ENCODE measurements at regions not wholly inside any gene's neighbourhood (a gene's known extent, or its start where the extent isn't known, plus 50 kb on each side); places are given as distances from the start of the nearest gene placed in this dataset.
A peak's percentile ranks its signal among the peaks of the same experiment; 100 is the strongest.

DNA sequence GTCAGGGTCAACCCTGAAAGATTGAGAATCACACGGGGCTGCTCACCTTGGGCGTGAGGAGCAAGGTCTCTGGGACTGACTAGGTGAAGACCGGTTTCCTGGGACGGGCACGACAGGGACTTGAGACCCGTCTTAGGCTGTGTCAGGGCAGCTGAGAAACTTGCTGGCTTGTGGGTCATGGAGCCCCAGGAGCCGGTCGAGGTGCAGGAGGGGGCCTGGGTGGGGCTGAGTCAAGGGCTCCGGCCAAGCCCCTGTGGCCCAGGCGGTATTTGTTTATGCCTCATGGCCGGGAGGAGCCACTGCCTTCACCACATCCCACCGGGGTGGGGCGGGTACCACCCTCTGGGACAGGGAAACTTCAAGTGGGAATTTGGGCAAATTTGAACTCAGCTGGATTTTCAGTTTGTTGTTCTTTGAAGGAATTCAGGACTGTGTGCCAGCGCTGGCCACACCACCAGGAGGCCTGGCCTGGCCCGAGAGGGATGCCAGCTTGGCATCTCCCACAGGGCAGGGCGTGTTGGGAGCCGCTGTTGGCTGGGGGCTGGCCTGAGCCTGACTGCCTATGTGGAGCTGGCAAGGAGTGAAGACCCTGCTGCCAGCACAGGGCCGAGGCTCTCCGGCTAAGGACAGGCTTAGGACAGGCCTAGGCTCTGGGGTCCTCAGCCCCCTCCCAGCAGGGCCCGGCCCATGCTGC is 116.1 kb downstream of the METRNL start:
- Mint-ChIP-seq H3K9me3 (no peaks in the 10 kb centered on the region), H3K36me3 (no peaks in the 10 kb centered on the region), H3K27ac (peak overlapping the region in 1 of 2 donors; percentile 57), H3K4me3 (peak overlapping the region; percentile 32), H3K27me3 (no peaks in the 10 kb centered on the region), H3K4me1 (ENCODE audit: low read depth in 2 of 2) (peaks cover 29 to 49% of the 10 kb centered on the region in 2 donors)
- DNase-seq (ENCODE audit: low spot score) (peak; percentile 61), ATAC-seq (no peak)

DNA sequence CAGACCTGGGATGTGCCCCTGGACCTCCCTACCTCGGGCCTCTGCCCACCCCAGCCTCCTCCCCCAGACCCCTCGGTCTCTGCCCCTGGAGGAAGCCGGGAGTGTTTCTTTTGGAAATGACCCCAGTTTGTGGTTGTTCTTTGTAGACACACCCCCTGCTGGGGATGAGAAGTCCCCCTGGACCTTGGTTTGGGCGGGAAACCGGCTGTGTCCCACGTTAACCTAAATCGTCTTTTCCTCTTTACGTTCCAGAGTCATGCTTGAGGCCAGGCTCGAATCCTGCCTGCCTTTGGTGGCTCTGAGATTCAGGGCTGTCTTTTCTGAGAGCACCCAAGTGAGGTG is 116.6 kb downstream of the METRNL start:
- Mint-ChIP-seq H3K4me3 (no peak overlapping the region), H3K27ac (peak overlapping the region; percentile 49 to 63), H3K36me3 (no peaks in the 10 kb centered on the region), H3K27me3 (no peaks in the 10 kb centered on the region), H3K4me1 (ENCODE audit: low read depth in 2 of 2) (peaks cover 29 to 50% of the 10 kb centered on the region in 2 donors), H3K9me3 (no peaks in the 10 kb centered on the region)
- DNase-seq (ENCODE audit: low spot score): no peak
- ATAC-seq: no peak

DNA sequence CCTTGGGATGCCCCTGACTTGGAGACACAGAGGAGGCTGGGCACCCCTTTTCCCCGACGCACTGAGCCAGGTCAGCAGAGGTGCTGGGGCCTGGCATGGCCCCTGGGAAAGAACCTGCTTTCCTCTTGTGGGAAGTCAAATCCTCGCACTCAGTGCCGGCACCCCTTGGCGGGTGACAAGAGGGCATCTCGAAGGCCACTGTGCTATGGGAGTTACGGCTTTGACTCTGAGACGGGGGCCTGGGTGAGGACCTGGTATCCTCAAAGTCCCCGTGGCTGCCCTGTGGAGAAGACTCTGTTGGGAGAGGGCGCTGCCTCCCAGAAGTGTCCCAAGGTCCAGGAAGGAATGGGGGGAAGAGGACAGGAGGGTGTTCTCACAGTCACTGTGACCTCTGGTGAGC is 117.0 kb downstream of the METRNL start:
- Mint-ChIP-seq H3K36me3 (no peaks in the 10 kb centered on the region), H3K9me3 (no peaks in the 10 kb centered on the region), H3K27ac (peak overlapping the region; percentile 49 to 63), H3K4me1 (ENCODE audit: low read depth in 2 of 2) (peaks cover 31 to 50% of the 10 kb centered on the region in 2 donors), H3K27me3 (no peaks in the 10 kb centered on the region), H3K4me3 (no peak overlapping the region)
- no peak for ATAC-seq
- peak; percentile 59 for DNase-seq (ENCODE audit: low spot score)

DNA sequence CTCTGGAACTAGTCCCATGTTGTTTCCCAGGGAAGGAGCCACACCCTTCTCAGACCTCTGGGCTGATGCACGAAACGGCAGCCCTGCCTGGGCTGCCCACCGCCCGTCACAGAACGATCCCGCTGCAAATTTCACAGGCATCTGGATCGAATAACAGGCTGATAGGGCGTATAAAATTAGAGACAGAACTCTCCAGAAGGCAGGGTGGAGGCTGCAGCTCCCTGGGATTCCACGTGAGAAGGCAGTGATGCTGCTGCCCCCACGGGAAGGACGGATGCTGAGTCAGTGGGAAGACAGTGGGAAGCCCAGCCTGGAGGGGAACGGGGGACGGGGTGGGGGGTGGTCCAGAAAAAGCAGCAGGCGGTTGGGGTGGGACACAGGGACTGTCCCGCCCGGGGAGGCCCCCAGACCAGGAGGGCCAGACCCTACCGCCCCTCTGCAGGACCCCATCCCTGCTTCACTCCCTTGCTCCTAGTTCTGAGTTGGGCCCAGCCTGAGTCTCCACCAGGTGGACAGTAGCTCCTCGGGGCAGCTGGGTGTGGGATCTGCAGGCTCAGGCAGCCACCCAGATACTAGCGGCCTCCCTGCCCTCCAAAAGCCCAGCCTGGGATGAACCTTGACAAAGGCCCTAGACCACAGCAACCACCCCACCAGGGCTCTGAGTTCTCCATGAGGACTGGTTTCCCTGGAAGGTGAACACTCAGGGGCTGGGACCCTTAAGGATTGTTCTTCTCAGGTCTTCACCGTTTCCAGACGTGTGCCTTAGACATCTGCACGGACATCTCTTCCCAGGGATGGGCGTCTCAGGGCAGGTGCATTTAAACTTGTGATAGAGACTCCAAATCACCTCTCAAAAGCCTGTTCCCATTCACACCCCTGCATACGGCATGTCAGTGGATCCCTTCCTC is 117.8 kb downstream of the METRNL start:
- no peak for ATAC-seq
- H3K36me3 Mint-ChIP-seq: no peaks in the 10 kb centered on the region
- H3K27ac Mint-ChIP-seq: peak overlapping the region; percentile 49 to 100
- peaks cover 39 to 54% of the 10 kb centered on the region in 2 donors for H3K4me1 Mint-ChIP-seq (ENCODE audit: low read depth in 2 of 2)
- peak; percentile 56 for DNase-seq (ENCODE audit: low spot score)
- no peaks in the 10 kb centered on the region for H3K9me3 Mint-ChIP-seq
- no peaks in the 10 kb centered on the region for H3K27me3 Mint-ChIP-seq
- no peak overlapping the region for H3K4me3 Mint-ChIP-seq

DNA sequence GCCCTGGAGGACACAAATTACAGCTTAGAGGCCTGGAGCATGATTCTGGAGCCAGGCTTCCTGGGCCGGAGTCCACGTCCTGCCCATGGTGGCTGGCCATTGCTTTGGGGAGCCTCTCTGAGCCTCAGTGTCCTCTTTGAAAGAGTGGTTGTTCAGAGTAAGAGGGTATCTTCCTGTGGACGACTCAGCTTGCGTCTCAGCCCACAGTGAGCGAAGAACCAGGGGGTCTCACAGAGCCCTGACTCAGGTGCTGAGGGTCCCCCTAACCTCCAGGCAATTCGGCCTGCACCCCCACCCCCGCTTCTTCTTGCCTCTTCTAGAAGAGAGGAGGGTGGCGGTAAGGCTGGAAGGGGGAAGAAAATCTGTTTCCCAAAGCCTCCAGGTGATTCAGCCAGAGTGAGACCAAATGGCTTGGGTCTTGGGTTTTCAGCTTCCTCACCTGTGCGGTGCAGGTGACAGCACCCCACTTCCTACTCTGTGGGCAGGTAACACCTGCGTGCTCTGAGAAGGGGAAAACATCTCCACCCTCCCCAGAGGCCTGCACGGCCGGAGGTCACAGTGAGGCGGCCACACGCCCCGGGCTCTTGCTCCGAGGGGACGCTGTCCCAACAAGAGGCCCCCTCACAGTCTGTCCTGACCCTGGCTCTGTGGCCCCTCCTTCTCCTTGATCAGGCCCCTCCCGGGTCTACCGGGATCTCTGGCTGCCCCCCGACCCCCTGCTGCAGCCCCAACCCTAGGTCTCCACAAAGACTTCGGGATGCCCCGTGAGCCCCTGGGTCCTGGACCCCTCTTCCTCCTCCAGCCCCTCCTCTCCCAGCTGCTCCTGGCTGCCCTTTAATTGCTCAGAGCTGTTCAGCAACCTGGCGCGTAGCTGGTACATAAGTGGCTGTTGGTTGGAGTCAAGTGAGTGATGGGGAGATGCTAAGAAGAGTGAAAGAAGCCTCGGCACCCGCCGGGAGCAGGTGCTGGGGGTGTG is 119.2 kb downstream of the METRNL start:
- peak overlapping the region; percentile 99 to 100 for H3K27ac Mint-ChIP-seq
- H3K4me3 Mint-ChIP-seq: peak overlapping the region; percentile 87
- DNase-seq (ENCODE audit: low spot score): peak; percentile 59
- H3K36me3 Mint-ChIP-seq: no peaks in the 10 kb centered on the region
- no peak for ATAC-seq
- no peaks in the 10 kb centered on the region for H3K27me3 Mint-ChIP-seq
- H3K9me3 Mint-ChIP-seq: no peaks in the 10 kb centered on the region
- H3K4me1 Mint-ChIP-seq (ENCODE audit: low read depth in 2 of 2): peaks cover 52 to 64% of the 10 kb centered on the region in 2 donors

DNA sequence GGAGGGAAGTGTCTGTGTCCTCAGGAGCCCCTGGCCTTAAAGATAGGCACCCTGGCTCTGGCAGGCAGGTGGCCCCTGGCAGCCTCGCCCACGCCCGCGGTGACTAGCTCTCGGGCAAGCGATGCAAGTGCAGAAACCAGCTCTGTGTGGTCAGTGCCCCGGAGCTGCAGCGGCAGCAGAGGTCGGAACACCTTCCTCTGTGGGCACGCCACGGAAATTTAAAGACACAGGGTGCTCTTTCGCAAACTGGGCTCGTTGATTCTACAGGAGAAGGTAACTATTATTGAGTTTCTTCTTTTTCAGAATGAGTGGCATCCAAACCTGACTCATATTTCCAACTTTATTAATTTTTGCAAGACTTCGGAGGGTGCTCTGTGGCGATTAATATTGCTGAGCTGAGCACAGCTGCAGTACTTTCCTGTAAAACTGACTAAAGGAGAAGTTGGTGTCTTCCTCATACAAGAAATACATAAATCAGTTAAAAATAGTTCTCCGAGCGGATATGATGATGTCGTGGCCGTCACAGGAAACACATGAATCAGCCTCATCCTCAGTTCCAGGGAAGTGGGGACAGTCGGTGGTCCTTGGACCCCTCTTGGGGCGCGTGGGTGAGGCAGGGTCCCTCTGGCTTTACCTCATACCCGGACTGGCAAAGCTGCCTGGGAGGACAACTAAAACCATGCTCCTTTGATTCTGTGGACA is 120.2 kb downstream of the METRNL start:
- Mint-ChIP-seq H3K27ac (peak overlapping the region; percentile 99 to 100), H3K9me3 (no peaks in the 10 kb centered on the region), H3K27me3 (no peaks in the 10 kb centered on the region), H3K36me3 (no peaks in the 10 kb centered on the region), H3K4me1 (ENCODE audit: low read depth in 2 of 2) (peaks cover 58 to 69% of the 10 kb centered on the region in 2 donors), H3K4me3 (peak overlapping the region; percentile 87)
- DNase-seq (ENCODE audit: low spot score) (peak; percentile 90), ATAC-seq (peak; percentile 50 to 59)

DNA sequence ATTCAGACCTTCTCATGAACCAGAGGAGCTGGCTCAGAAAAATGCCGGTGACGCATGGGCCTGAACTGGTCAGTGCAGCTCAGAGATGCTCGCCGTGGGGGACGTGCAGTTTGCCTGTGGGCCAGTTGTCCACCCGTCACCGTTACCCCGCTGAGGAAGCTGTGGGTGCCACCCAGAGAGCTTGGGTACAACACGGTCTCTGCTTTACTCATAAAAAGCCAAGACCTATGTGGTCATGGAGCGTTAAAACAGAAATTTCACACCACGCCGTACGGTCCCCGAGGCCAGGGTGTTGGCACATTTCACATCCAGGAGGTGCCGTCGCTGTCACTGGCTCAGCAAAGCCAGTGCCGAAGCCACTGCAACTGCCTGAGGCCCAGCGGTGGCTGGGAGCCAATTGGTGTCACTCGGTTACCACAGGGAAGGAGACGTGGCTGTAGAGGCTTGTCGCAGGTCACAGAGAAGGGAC is 120.9 kb downstream of the METRNL start:
- DNase-seq (ENCODE audit: low spot score) (peak; percentile 97), ATAC-seq (peak; percentile 86 to 90)
- no peaks in the 10 kb centered on the region for H3K27me3 Mint-ChIP-seq
- H3K27ac Mint-ChIP-seq: peak overlapping the region; percentile 99 to 100
- peaks cover 59 to 66% of the 10 kb centered on the region in 2 donors for H3K4me1 Mint-ChIP-seq (ENCODE audit: low read depth in 2 of 2)
- no peaks in the 10 kb centered on the region for H3K9me3 Mint-ChIP-seq
- H3K4me3 Mint-ChIP-seq: peak overlapping the region; percentile 87
- no peaks in the 10 kb centered on the region for H3K36me3 Mint-ChIP-seq

DNA sequence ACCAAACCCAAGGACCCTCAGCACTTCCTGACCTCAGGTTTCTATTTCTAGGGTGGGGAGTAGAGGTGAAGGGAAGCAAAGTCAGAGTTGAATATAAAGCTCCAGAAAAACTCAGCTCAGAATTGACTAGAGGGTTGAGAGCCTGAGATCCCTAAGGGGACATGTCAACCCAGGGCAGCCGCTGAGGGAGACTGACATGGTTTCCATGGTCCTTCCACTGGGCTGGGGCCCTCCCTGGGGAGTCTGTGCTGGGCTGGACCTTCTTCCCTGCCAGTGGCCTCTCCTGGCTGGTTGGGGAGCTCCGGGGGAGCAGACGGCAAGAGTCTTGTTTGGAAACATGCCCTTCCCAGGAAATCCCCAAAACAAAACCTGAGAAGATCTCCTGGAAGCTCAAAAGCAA is 121.3 kb downstream of the METRNL start:
- Mint-ChIP-seq H3K4me3 (peak overlapping the region; percentile 87), H3K27me3 (no peaks in the 10 kb centered on the region), H3K27ac (peak overlapping the region; percentile 99 to 100), H3K4me1 (ENCODE audit: low read depth in 2 of 2) (peaks cover 60 to 66% of the 10 kb centered on the region in 2 donors), H3K9me3 (no peaks in the 10 kb centered on the region), H3K36me3 (no peaks in the 10 kb centered on the region)
- ATAC-seq (no peak), DNase-seq (ENCODE audit: low spot score) (no peak)

DNA sequence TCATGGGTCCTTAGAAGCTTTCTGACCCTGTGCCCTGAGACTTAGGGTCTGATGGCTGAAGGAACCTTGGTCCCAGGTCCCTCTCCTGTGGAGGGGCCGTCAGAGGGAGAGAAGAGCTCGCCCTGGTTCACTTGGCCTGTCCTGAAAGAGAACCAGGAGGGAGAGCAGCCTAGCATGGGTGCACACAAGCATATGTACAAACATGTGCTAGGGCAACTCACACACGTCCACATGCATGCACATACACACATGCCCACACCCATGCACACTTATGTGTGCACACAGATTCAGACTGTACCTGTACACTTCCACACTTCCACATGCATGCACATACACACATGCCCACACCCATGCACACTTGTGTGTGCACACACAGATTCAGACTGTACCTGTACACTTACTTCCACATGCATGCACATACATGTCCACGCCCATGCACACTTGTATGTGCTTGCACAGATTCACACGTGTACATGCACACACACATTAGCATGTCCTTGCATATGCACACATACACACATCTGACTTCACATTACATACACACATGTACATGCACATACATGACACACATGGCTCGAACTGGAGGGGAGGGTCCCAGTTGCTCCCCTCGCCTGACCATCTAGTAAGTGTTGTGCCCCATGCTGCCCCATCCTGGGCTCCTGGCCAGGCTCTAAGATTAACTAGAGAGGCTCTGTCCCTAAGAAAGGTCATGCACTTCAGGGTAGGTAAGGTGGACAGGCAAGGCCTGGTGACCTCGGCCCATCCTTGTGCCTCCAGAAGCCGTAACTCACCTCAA is 122.0 kb downstream of the METRNL start:
- no peaks in the 10 kb centered on the region for H3K36me3 Mint-ChIP-seq
- no peak for ATAC-seq
- H3K9me3 Mint-ChIP-seq: no peaks in the 10 kb centered on the region
- peaks cover 65 to 68% of the 10 kb centered on the region in 2 donors for H3K4me1 Mint-ChIP-seq (ENCODE audit: low read depth in 2 of 2)
- peak overlapping the region; percentile 87 for H3K4me3 Mint-ChIP-seq
- H3K27ac Mint-ChIP-seq: peak overlapping the region; percentile 99 to 100
- peak; percentile 45 for DNase-seq (ENCODE audit: low spot score)
- no peaks in the 10 kb centered on the region for H3K27me3 Mint-ChIP-seq

DNA sequence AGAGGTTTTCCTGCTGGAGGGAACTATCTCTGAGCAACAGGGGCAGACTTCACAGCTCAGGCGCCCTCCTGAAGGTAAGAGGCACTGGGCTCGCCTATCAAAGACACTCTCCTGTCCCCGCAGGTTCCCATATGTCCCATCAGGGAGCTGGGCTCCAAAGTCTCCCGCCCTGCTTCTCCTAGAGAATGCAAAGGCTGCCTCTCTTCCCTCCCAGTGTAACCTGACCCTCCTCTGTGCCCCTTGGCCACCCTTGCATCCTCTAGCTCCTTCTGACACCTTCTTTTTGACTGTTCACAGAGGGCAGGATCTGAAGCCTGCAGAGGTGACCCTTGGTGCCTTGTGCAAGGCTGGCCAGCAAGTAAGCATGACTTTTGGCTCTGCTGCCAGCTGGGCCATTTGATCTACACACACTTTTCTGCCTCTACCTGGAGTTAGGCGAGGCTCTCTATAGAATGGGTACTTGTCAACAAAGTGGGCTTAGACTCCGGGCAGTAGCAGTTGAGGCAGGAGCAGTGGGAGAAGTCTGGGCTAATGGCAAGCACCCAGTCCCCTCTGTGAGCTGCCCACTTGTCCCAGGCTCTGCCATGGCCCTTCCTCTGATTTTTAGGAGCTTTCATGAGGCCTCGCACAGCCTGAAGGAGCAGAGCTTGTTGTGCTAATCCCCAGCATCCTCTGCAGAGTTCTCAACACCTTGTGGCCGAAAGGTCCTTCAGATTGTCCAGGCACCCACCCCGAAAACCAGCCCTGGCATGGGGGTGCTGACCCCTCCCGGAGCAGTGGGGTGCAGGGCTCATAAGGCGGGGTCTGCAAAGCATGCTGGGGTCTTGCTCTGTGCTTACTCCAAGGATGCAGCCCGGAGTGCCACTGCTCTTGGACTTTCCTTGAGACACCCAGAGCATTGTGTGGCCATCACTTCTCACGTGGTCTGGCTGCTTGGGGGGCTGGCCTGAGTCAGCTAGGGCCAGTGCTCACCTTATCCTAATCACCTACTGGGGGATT is 122.9 kb downstream of the METRNL start:
- Mint-ChIP-seq H3K4me1 (ENCODE audit: low read depth in 2 of 2) (peaks cover 65 to 67% of the 10 kb centered on the region in 2 donors), H3K36me3 (no peaks in the 10 kb centered on the region), H3K27ac (peak overlapping the region; percentile 99 to 100), H3K27me3 (no peaks in the 10 kb centered on the region), H3K9me3 (no peaks in the 10 kb centered on the region), H3K4me3 (peak overlapping the region; percentile 52)
- DNase-seq (ENCODE audit: low spot score) (peak; percentile 41), ATAC-seq (no peak)

DNA sequence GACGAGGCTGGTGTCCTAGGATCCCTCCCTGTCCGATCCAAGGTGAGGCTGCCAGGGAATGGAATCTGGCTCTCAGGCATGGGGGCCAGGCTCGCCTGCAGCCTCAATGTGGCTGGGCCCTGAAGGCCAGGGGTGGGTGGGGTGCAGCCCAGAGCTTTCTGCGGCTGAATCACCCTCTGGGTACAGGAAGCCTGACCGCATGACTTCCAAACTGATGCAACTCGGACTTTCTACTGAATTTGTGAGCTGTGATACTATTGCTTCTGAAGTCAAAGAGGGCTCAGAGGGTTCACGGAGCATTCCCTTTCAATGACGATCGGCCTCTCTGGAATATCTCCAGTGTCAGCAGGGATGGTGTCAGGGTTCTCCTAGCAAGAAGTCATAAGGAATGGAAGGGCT is 123.7 kb downstream of the METRNL start:
- Mint-ChIP-seq H3K4me1 (ENCODE audit: low read depth in 2 of 2) (peaks cover 65 to 67% of the 10 kb centered on the region in 2 donors), H3K9me3 (no peaks in the 10 kb centered on the region), H3K27ac (peak overlapping the region; percentile 99 to 100), H3K4me3 (peak overlapping the region; percentile 50), H3K36me3 (no peaks in the 10 kb centered on the region), H3K27me3 (no peaks in the 10 kb centered on the region)
- ATAC-seq: peak in 1 of 2 donors; percentile 26
- DNase-seq (ENCODE audit: low spot score): peak; percentile 87

Measured in natural killer cell treated with Interleukin-12 subunit alpha and Interleukin-12 subunit beta and Interleukin-15 and Interleukin-18, amount 100 ng/mL, for 72 hours (primary cell).